Astrocyte (in vitro differentiated cells and primary cell): ENCODE measurements at regions not wholly inside any gene's neighbourhood (a gene's known extent, or its start where the extent isn't known, plus 50 kb on each side); places are given as distances from the start of the nearest gene placed in this dataset.
A peak's percentile ranks its signal among the peaks of the same experiment; 100 is the strongest.

Experiments used
- CTCF ChIP-seq: IDR thresholded peaks from 2 replicates; pipeline ENCODE4 v1.5.1; 2011; ENCODE audit warnings: low read depth, mild to moderate bottlenecking, inconsistent platforms, low read length, moderate library complexity; ENCODE audit not compliant: insufficient read depth
- EZH2 ChIP-seq: IDR thresholded peaks from 2 replicates; pipeline ENCODE4 v1.6.1; 2012; ENCODE audit warnings: mild to moderate bottlenecking, low read length, inconsistent platforms; ENCODE audit not compliant: insufficient read depth

GRCh38 chr2:211033765-211034164 is 477.4 kb downstream of the CPS1 start:
- TF ChIP-seq EZH2 (no peak), CTCF (peak; percentile 57)
